Activated naive CD8-positive, alpha-beta T cell treated with anti-CD3 and anti-CD28 coated beads for 36 hours (primary cell): ENCODE measurements at regions not wholly inside any gene's neighbourhood (a gene's known extent, or its start where the extent isn't known, plus 50 kb on each side); places are given as distances from the start of the nearest gene placed in this dataset.

ENCODE experiments used
- DNase-seq: peaks from one replicate; pipeline ENCODE4 v3.0.0; 2021
- H3K27ac Mint-ChIP-seq: one replicate; pipeline ENCODE4 v1.8.0; 2022; ENCODE audit warnings: mild to moderate bottlenecking, moderate library complexity, mixed read lengths
- H3K27me3 Mint-ChIP-seq: one replicate; pipeline ENCODE4 v1.8.0; 2022; ENCODE audit warnings: mild to moderate bottlenecking, mixed read lengths
- H3K36me3 Mint-ChIP-seq: one replicate; pipeline ENCODE4 v1.8.0; 2021; ENCODE audit warnings: mild to moderate bottlenecking, mixed read lengths
- H3K4me1 Mint-ChIP-seq: one replicate; pipeline ENCODE4 v1.8.0; 2021; ENCODE audit warnings: mixed read lengths
- H3K4me3 Mint-ChIP-seq: one replicate; pipeline ENCODE4 v1.8.0; 2022; ENCODE audit warnings: mild to moderate bottlenecking, moderate library complexity, mixed read lengths
- H3K9me3 Mint-ChIP-seq: one replicate; pipeline ENCODE4 v1.8.0; 2022; ENCODE audit warnings: mixed read lengths

GRCh38 chr11:131206671-131207070 is 163.7 kb upstream of the NTM start:
- no peak overlapping the region for H3K27ac Mint-ChIP-seq
- no peaks in the 10 kb centered on the region for H3K36me3 Mint-ChIP-seq
- no peak for DNase-seq
- peaks cover 4% of the 10 kb centered on the region for H3K9me3 Mint-ChIP-seq
- no peaks in the 10 kb centered on the region for H3K27me3 Mint-ChIP-seq
- H3K4me3 Mint-ChIP-seq = no peak overlapping the region
- H3K4me1 Mint-ChIP-seq = no peaks in the 10 kb centered on the region

- Mint-ChIP-seq H3K36me3 (no peaks in the 10 kb centered on the region), H3K27me3 (no peaks in the 10 kb centered on the region), H3K4me3 (no peak overlapping the region), H3K4me1 (no peaks in the 10 kb centered on the region), H3K27ac (no peak overlapping the region), H3K9me3 (peaks cover 7% of the 10 kb centered on the region)
- DNase-seq = no peak
Measured at GRCh38 chr11:131207901-131208300, 162.5 kb upstream of the NTM start.

GRCh38 chr11:131217313-131218310 is 152.8 kb upstream of the NTM start:
- H3K9me3 Mint-ChIP-seq = no peaks in the 10 kb centered on the region
- no peak for DNase-seq
- H3K4me3 Mint-ChIP-seq = no peak overlapping the region
- no peaks in the 10 kb centered on the region for H3K4me1 Mint-ChIP-seq
- no peaks in the 10 kb centered on the region for H3K36me3 Mint-ChIP-seq
- no peaks in the 10 kb centered on the region for H3K27me3 Mint-ChIP-seq
- no peak overlapping the region for H3K27ac Mint-ChIP-seq

GRCh38 chr11:131218542-131218941 is 151.9 kb upstream of the NTM start:
- H3K4me1 Mint-ChIP-seq = no peaks in the 10 kb centered on the region
- H3K27me3 Mint-ChIP-seq = no peaks in the 10 kb centered on the region

GRCh38 chr11:131219646-131220045 is 150.8 kb upstream of the NTM start:
- H3K4me1 Mint-ChIP-seq = no peaks in the 10 kb centered on the region
- H3K27me3 Mint-ChIP-seq = peaks cover 4% of the 10 kb centered on the region
- no peak for DNase-seq
- no peak overlapping the region for H3K4me3 Mint-ChIP-seq
- H3K36me3 Mint-ChIP-seq = no peaks in the 10 kb centered on the region
- H3K27ac Mint-ChIP-seq = no peak overlapping the region
- H3K9me3 Mint-ChIP-seq = peaks cover 2% of the 10 kb centered on the region

More at GRCh38 chr11:131218542-131218941, 151.9 kb upstream of the NTM start:
- Mint-ChIP-seq H3K36me3 (no peaks in the 10 kb centered on the region), H3K9me3 (no peaks in the 10 kb centered on the region), H3K27ac (no peak overlapping the region), H3K4me3 (no peak overlapping the region)
- DNase-seq = no peak

- Mint-ChIP-seq H3K4me3 (no peak overlapping the region), H3K36me3 (no peaks in the 10 kb centered on the region), H3K27ac (no peak overlapping the region), H3K27me3 (peaks cover 4% of the 10 kb centered on the region), H3K4me1 (no peaks in the 10 kb centered on the region), H3K9me3 (peaks cover 3% of the 10 kb centered on the region)
- no peak for DNase-seq
Measured at GRCh38 chr11:131223198-131223991, 147.0 kb upstream of the NTM start.

GRCh38 chr11:131228378-131228777 is 142.0 kb upstream of the NTM start:
- Mint-ChIP-seq H3K27me3 (peaks cover 4% of the 10 kb centered on the region), H3K36me3 (no peaks in the 10 kb centered on the region), H3K9me3 (peaks cover 5% of the 10 kb centered on the region), H3K4me1 (no peaks in the 10 kb centered on the region), H3K4me3 (no peak overlapping the region), H3K27ac (no peak overlapping the region)
- DNase-seq = no peak

GRCh38 chr11:131229221-131229620 is 141.2 kb upstream of the NTM start:
- no peak overlapping the region for H3K27ac Mint-ChIP-seq
- no peak overlapping the region for H3K4me3 Mint-ChIP-seq
- H3K4me1 Mint-ChIP-seq = no peaks in the 10 kb centered on the region
- no peaks in the 10 kb centered on the region for H3K36me3 Mint-ChIP-seq
- H3K27me3 Mint-ChIP-seq = peaks cover 4% of the 10 kb centered on the region
- H3K9me3 Mint-ChIP-seq = peaks cover 5% of the 10 kb centered on the region
- no peak for DNase-seq

- no peak for DNase-seq
- Mint-ChIP-seq H3K4me1 (no peaks in the 10 kb centered on the region), H3K9me3 (peaks cover 1% of the 10 kb centered on the region), H3K27me3 (no peaks in the 10 kb centered on the region), H3K36me3 (no peaks in the 10 kb centered on the region), H3K4me3 (no peak overlapping the region), H3K27ac (no peak overlapping the region)
Measured at GRCh38 chr11:131231317-131231940, 139.0 kb upstream of the NTM start.

- Mint-ChIP-seq H3K4me3 (no peak overlapping the region), H3K4me1 (no peaks in the 10 kb centered on the region), H3K36me3 (no peaks in the 10 kb centered on the region), H3K9me3 (peaks cover 1% of the 10 kb centered on the region), H3K27me3 (no peaks in the 10 kb centered on the region), H3K27ac (no peak overlapping the region)
- no peak for DNase-seq
Measured at GRCh38 chr11:131232261-131232660, 138.2 kb upstream of the NTM start.

- Mint-ChIP-seq H3K9me3 (peaks cover 1% of the 10 kb centered on the region), H3K4me3 (no peak overlapping the region), H3K36me3 (no peaks in the 10 kb centered on the region), H3K27ac (no peak overlapping the region), H3K27me3 (no peaks in the 10 kb centered on the region), H3K4me1 (no peaks in the 10 kb centered on the region)
- no peak for DNase-seq
Measured at GRCh38 chr11:131234221-131234620, 136.2 kb upstream of the NTM start.

- Mint-ChIP-seq H3K4me1 (no peaks in the 10 kb centered on the region), H3K27me3 (no peaks in the 10 kb centered on the region), H3K4me3 (no peak overlapping the region), H3K9me3 (peaks cover 1% of the 10 kb centered on the region), H3K36me3 (no peaks in the 10 kb centered on the region), H3K27ac (no peak overlapping the region)
- no peak for DNase-seq
Measured at GRCh38 chr11:131235328-131236298, 134.8 kb upstream of the NTM start.

GRCh38 chr11:131240421-131240820 is 130.0 kb upstream of the NTM start:
- no peaks in the 10 kb centered on the region for H3K4me1 Mint-ChIP-seq
- H3K9me3 Mint-ChIP-seq = no peaks in the 10 kb centered on the region
- H3K27ac Mint-ChIP-seq = no peak overlapping the region
- no peaks in the 10 kb centered on the region for H3K36me3 Mint-ChIP-seq
- peaks cover 5% of the 10 kb centered on the region for H3K27me3 Mint-ChIP-seq
- no peak overlapping the region for H3K4me3 Mint-ChIP-seq
- no peak for DNase-seq

GRCh38 chr11:131242476-131243000 is 127.9 kb upstream of the NTM start:
- H3K27ac Mint-ChIP-seq = no peak overlapping the region
- no peak overlapping the region for H3K4me3 Mint-ChIP-seq
- no peaks in the 10 kb centered on the region for H3K4me1 Mint-ChIP-seq
- H3K9me3 Mint-ChIP-seq = no peaks in the 10 kb centered on the region
- no peaks in the 10 kb centered on the region for H3K36me3 Mint-ChIP-seq
- no peak for DNase-seq
- peaks cover 24% of the 10 kb centered on the region for H3K27me3 Mint-ChIP-seq
